Loucy (cell line): ENCODE measurements at regions not wholly inside any gene's neighbourhood (a gene's known extent, or its start where the extent isn't known, plus 50 kb on each side); places are given as distances from the start of the nearest gene placed in this dataset.

ENCODE experiments used
- H2AFZ ChIP-seq: fragments of 200-600 bp; sonication (generic); 2 replicates; pipeline ENCODE4 v1.6.0; 2016; ENCODE audit warnings: antibody characterized with exemption, mild to moderate bottlenecking, low read length, moderate library complexity
- H3F3A ChIP-seq: fragments of 200-600 bp; 2 replicates; pipeline ENCODE4 v1.6.0; 2016; ENCODE audit warnings: antibody characterized with exemption, low read depth, mild to moderate bottlenecking
- H3K27me3 ChIP-seq: fragments of 200-600 bp; sonication (generic); 2 replicates; pipeline ENCODE4 v1.6.1; 2014; ENCODE audit warnings: low read length, mild to moderate bottlenecking; ENCODE audit not compliant: insufficient read depth, poor library complexity, severe bottlenecking
- H3K36me3 ChIP-seq: fragments of 200-600 bp; sonication (generic); 2 replicates; pipeline ENCODE4 v1.6.1; 2016; ENCODE audit warnings: low read length; ENCODE audit not compliant: insufficient read depth
- H3K4me1 ChIP-seq: fragments of 200-600 bp; sonication (generic); 2 replicates; pipeline ENCODE4 v1.5.1; 2014; ENCODE audit warnings: low read length, mild to moderate bottlenecking; ENCODE audit not compliant: insufficient read depth, poor library complexity, severe bottlenecking
- H3K4me2 ChIP-seq: fragments of 200-600 bp; sonication (generic); 2 replicates; pipeline ENCODE4 v1.6.0; 2014; ENCODE audit warnings: antibody characterized with exemption, low read length, low read depth, mild to moderate bottlenecking; ENCODE audit not compliant: poor library complexity, severe bottlenecking
- H3K4me3 ChIP-seq: fragments of 200-600 bp; sonication (generic); 2 replicates; pipeline ENCODE4 v1.5.1; 2014; ENCODE audit warnings: low read length, mild to moderate bottlenecking, mixed read lengths; ENCODE audit not compliant: poor library complexity, severe bottlenecking
- H3K79me2 ChIP-seq: fragments of 200-600 bp; sonication (generic); 2 replicates; pipeline ENCODE4 v1.6.1; 2014; ENCODE audit warnings: low read length; ENCODE audit not compliant: insufficient read depth
- H3K9ac ChIP-seq: fragments of 200-600 bp; sonication (generic); 2 replicates; pipeline ENCODE4 v1.6.0; 2014; ENCODE audit warnings: mild to moderate bottlenecking, low read depth, low read length, moderate library complexity; ENCODE audit not compliant: poor library complexity, severe bottlenecking
- H3K9me2 ChIP-seq: fragments of 200-600 bp; sonication (generic); replicated peaks from 2 replicates; pipeline ENCODE4 v1.6.1; 2016; ENCODE audit warnings: low read depth, low read length, mixed read lengths
- H3K9me3 ChIP-seq: fragments of 200-600 bp; sonication (generic); 2 replicates; pipeline ENCODE4 v1.6.1; 2014; ENCODE audit warnings: mild to moderate bottlenecking, antibody characterized with exemption, low read length, low read depth; ENCODE audit not compliant: insufficient read depth
- H4K20me1 ChIP-seq: fragments of 200-600 bp; sonication (generic); 2 replicates; pipeline ENCODE4 v1.6.0; 2014; ENCODE audit warnings: antibody characterized with exemption, low read length, mild to moderate bottlenecking; ENCODE audit not compliant: insufficient read depth, poor library complexity, severe bottlenecking
- CTCF ChIP-seq: fragments of 200-600 bp; sonication (generic); conservative IDR thresholded peaks from 2 replicates; pipeline ENCODE4 v1.5.1; 2014; ENCODE audit warnings: mild to moderate bottlenecking, antibody characterized with exemption, low read length
- EZH2phosphoT487 ChIP-seq: fragments of 200-600 bp; IDR thresholded peaks from 2 replicates; pipeline ENCODE4 v1.6.1; 2018; ENCODE audit warnings: antibody characterized with exemption, mild to moderate bottlenecking, moderate library complexity, borderline replicate concordance

GRCh38 chr13:82815791-82816190 lies 1066.5 kb downstream of the SLITRK1 start:
- no peak overlapping the region for H3K9ac ChIP-seq
- H3K27me3 ChIP-seq = no peaks in the 10 kb centered on the region

GRCh38 chr13:82803341-82803740 lies 1078.9 kb downstream of the SLITRK1 start:
- TF ChIP-seq CTCF (no peak), EZH2phosphoT487 (no peak)
- no peaks in the 10 kb centered on the region for H3K36me3 ChIP-seq
- H3K79me2 ChIP-seq = no peaks in the 10 kb centered on the region
- H3F3A ChIP-seq = no peaks in the 10 kb centered on the region
- no peak overlapping the region for H3K9ac ChIP-seq
- no peak overlapping the region for H3K4me3 ChIP-seq
- H3K4me2 ChIP-seq = no peak overlapping the region
- no peaks in the 10 kb centered on the region for H3K9me3 ChIP-seq
- H3K27me3 ChIP-seq = no peaks in the 10 kb centered on the region
- H4K20me1 ChIP-seq = no peaks in the 10 kb centered on the region
- no peaks in the 10 kb centered on the region; the same call in 1 of the 2 replicates for H3K9me2 ChIP-seq
- no peak overlapping the region for H2AFZ ChIP-seq
- no peaks in the 10 kb centered on the region for H3K4me1 ChIP-seq

More at GRCh38 chr13:82815791-82816190, 1066.5 kb downstream of the SLITRK1 start:
- H4K20me1 ChIP-seq = no peaks in the 10 kb centered on the region
- no peaks in the 10 kb centered on the region for H3F3A ChIP-seq
- H3K4me2 ChIP-seq = no peak overlapping the region
- no peaks in the 10 kb centered on the region for H3K9me3 ChIP-seq
- H2AFZ ChIP-seq = no peak overlapping the region
- H3K79me2 ChIP-seq = no peaks in the 10 kb centered on the region
- H3K4me1 ChIP-seq = no peaks in the 10 kb centered on the region
- no peak for TF ChIP-seq CTCF
- no peak for TF ChIP-seq EZH2phosphoT487
- H3K9me2 ChIP-seq = no peaks in the 10 kb centered on the region
- no peaks in the 10 kb centered on the region for H3K36me3 ChIP-seq
- H3K4me3 ChIP-seq = no peak overlapping the region

GRCh38 chr13:82802528-82802927 lies 1079.7 kb downstream of the SLITRK1 start:
- H3K9me3 ChIP-seq = no peaks in the 10 kb centered on the region
- TF ChIP-seq EZH2phosphoT487 (no peak), CTCF (no peak)
- no peaks in the 10 kb centered on the region; the same call in 1 of the 2 replicates for H3K9me2 ChIP-seq
- no peak overlapping the region for H3K4me2 ChIP-seq
- H3K79me2 ChIP-seq = no peaks in the 10 kb centered on the region
- no peaks in the 10 kb centered on the region for H3K36me3 ChIP-seq
- no peak overlapping the region for H2AFZ ChIP-seq
- H3K27me3 ChIP-seq = no peaks in the 10 kb centered on the region
- H3K4me3 ChIP-seq = no peak overlapping the region
- H3K9ac ChIP-seq = no peak overlapping the region
- no peaks in the 10 kb centered on the region for H3K4me1 ChIP-seq
- H3F3A ChIP-seq = no peaks in the 10 kb centered on the region
- H4K20me1 ChIP-seq = no peaks in the 10 kb centered on the region
